HCT116 (cell line): ENCODE measurements at regions not wholly inside any gene's neighbourhood (a gene's known extent, or its start where the extent isn't known, plus 50 kb on each side); places are given as distances from the start of the nearest gene placed in this dataset.

Experiments used
- ATAC-seq: fragments of 200-7000 bp; cut with Tn5 transposase; 2 replicates; pipeline ENCODE4 v1.9.1; 2020; ENCODE audit warnings: mild to moderate bottlenecking, moderate library complexity
- BruUV-seq: library from RNA; stranded (reverse); fragments of 400-500 nt; replicated peaks from 2 replicates; lab custom pipeline; 2021; lab: Mats Ljungman, UMichigan
- CTCF ChIA-PET: fragments of 300-600 bp; sonication (Branson Sonifier 250); formaldehyde crosslinking; loops from one replicate; lab custom pipeline; 2021; ENCODE audit warnings: antibody characterized with exemption; lab: Charles Lee
- POLR2A ChIA-PET: fragments of 300-600, 350-600 bp; sonication (Branson Sonifier 250); formaldehyde crosslinking; loops from one replicate; lab custom pipeline; 2021; ENCODE audit warnings: antibody characterized with exemption; lab: Charles Lee
- RAD21 ChIA-PET, 2 experiments: fragments of 300-600 bp; sonication (Branson Sonifier 250); formaldehyde crosslinking; loops; one replicate each; lab custom pipeline; 2023; ENCODE audit warnings: low total read pairs in 2 of 2; ENCODE audit not compliant: uncharacterized antibody in 2 of 2, unreplicated experiment in 2 of 2, low non-redundant PET in 1 of 2; lab: Charles Lee
- DNase-seq: peaks from one replicate; pipeline ENCODE4 v3.0.0-alpha.2; 2010; ENCODE audit warnings: low read depth, low spot score
- H2AFZ ChIP-seq: fragments of 200-600 bp; shearing (Covaris generic), sonication (generic); 2 replicates; pipeline ENCODE4 v1.6.1; 2017; ENCODE audit warnings: low read depth, mixed run types, mixed read lengths, antibody characterized with exemption, low read length; ENCODE audit not compliant: poor library complexity, severe bottlenecking
- H3K27ac ChIP-seq: 2 replicates; pipeline ENCODE4 v1.5.1; 2012; ENCODE audit warnings: low read depth, low read length
- H3K27me3 ChIP-seq: fragments of 200-600 bp; sonication (generic); 2 replicates; pipeline ENCODE4 v1.6.1; 2016; ENCODE audit warnings: mixed run types, low read length, mixed read lengths; ENCODE audit not compliant: insufficient read depth
- H3K36me3 ChIP-seq, 2 experiments: fragments of 200-500 bp in 1 of 2; fragments of 200-600 bp in 1 of 2; sonication (Bioruptor generic) in 1 of 2; sonication (generic) in 1 of 2; 2 replicates each; pipeline versions ENCODE4 v1.5.1 to v1.6.1; 2014 to 2016; ENCODE audit warnings: low read length in 2 of 2, inconsistent platforms in 1 of 2, mixed read lengths in 1 of 2, mixed run types in 1 of 2; ENCODE audit not compliant: insufficient read depth in 2 of 2, control insufficient read depth in 1 of 2
- H3K4me1 ChIP-seq, 2 experiments: fragments of 200-600 bp in 1 of 2; sonication (generic) in 1 of 2; 2 replicates each; pipeline versions ENCODE4 v1.5.1 to v1.6.1; 2012 to 2017; ENCODE audit warnings: low read length in 2 of 2, inconsistent platforms in 1 of 2, mild to moderate bottlenecking in 1 of 2, mixed read lengths in 1 of 2, mixed run types in 1 of 2, moderate library complexity in 1 of 2; ENCODE audit not compliant: insufficient read depth in 2 of 2, control insufficient read depth in 1 of 2
- H3K4me2 ChIP-seq: fragments of 200-600 bp; sonication (generic); 2 replicates; pipeline ENCODE4 v1.6.1; 2017; ENCODE audit warnings: mixed run types, low read length, mixed read lengths
- H3K4me3 ChIP-seq, 2 experiments: fragments of 200-600 bp in 1 of 2; sonication (generic) in 1 of 2; replicated peaks in 1 of 2; 2 replicates each; pipeline ENCODE4 v1.5.1; 2011 to 2016; ENCODE audit warnings: low read length in 2 of 2, control low read depth in 1 of 2, low read depth in 1 of 2, mild to moderate bottlenecking in 1 of 2, mixed read lengths in 1 of 2, mixed run types in 1 of 2
- H3K79me2 ChIP-seq: fragments of 200-600 bp; sonication (generic); 2 replicates; pipeline ENCODE4 v1.6.1; 2017; ENCODE audit warnings: mild to moderate bottlenecking, mixed run types, low read length, moderate library complexity, mixed read lengths; ENCODE audit not compliant: insufficient read depth
- H3K9ac ChIP-seq: fragments of 200-600 bp; sonication (generic); 2 replicates; pipeline ENCODE4 v1.6.1; 2016; ENCODE audit warnings: low read length, mixed read lengths
- H3K9me2 ChIP-seq: fragments of 200-600 bp; sonication (generic), shearing (Covaris generic); 2 replicates; pipeline ENCODE4 v1.6.1; 2017; ENCODE audit warnings: mixed run types, mild to moderate bottlenecking, moderate library complexity; ENCODE audit not compliant: insufficient read depth
- H3K9me3 ChIP-seq, 2 experiments: fragments of 200-500 bp in 1 of 2; fragments of 200-600 bp in 1 of 2; sonication (Bioruptor generic) in 1 of 2; sonication (generic) in 1 of 2; 2 replicates each; pipeline ENCODE4 v1.6.1; 2014 to 2017; ENCODE audit warnings: low read length in 2 of 2, mixed read lengths in 2 of 2, inconsistent platforms in 1 of 2, low read depth in 1 of 2, mild to moderate bottlenecking in 1 of 2, mixed run types in 1 of 2, moderate library complexity in 1 of 2; ENCODE audit not compliant: control insufficient read depth in 1 of 2, insufficient read depth in 1 of 2
- H4K20me1 ChIP-seq: fragments of 200-600 bp; sonication (generic), shearing (Covaris generic); 2 replicates; pipeline ENCODE4 v1.6.1; 2017; ENCODE audit warnings: mixed run types, mild to moderate bottlenecking, moderate library complexity; ENCODE audit not compliant: insufficient read depth
- CBX3 ChIP-seq: IDR thresholded peaks from 2 replicates; pipeline ENCODE4 v1.6.1; 2012; ENCODE audit warnings: low read depth
- CEBPB ChIP-seq: IDR thresholded peaks from 2 replicates; pipeline ENCODE4 v1.6.1; 2012; ENCODE audit warnings: low read depth
- EGR1 ChIP-seq: IDR thresholded peaks from 2 replicates; pipeline ENCODE4 v1.6.1; 2012; ENCODE audit warnings: low read depth
- ELF1 ChIP-seq: IDR thresholded peaks from 2 replicates; pipeline ENCODE4 v1.6.1; 2012; ENCODE audit warnings: low read depth, borderline replicate concordance
- EZH2 ChIP-seq: fragments of 200-600 bp; sonication (generic); IDR thresholded peaks from 2 replicates; pipeline ENCODE4 v1.6.1; 2017; ENCODE audit warnings: antibody characterized with exemption, mixed run types
- EZH2phosphoT487 ChIP-seq: fragments of 200-600 bp; IDR thresholded peaks from 2 replicates; pipeline ENCODE4 v1.6.1; 2018; ENCODE audit warnings: antibody characterized with exemption, borderline replicate concordance
- FOSL1 ChIP-seq: IDR thresholded peaks from 2 replicates; pipeline ENCODE4 v1.6.1; 2012; ENCODE audit warnings: low read depth
- POLR2A ChIP-seq: IDR thresholded peaks from 2 replicates; pipeline ENCODE4 v1.7.0; 2011; ENCODE audit warnings: borderline replicate concordance; ENCODE audit not compliant: insufficient read depth, insufficient read length; ENCODE audit errors: extremely low read depth
- RAD21 ChIP-seq: IDR thresholded peaks from 2 replicates; pipeline ENCODE4 v1.6.1; 2012; ENCODE audit warnings: low read depth, mild to moderate bottlenecking
- SIN3A ChIP-seq: IDR thresholded peaks from 2 replicates; pipeline ENCODE4 v1.6.1; 2012; ENCODE audit warnings: low read depth
- SP1 ChIP-seq: IDR thresholded peaks from 2 replicates; pipeline ENCODE4 v1.6.1; 2012; ENCODE audit warnings: low read depth
- SRF ChIP-seq: IDR thresholded peaks from 2 replicates; pipeline ENCODE4 v1.6.1; 2012; ENCODE audit warnings: low read depth
- TCF7L2 ChIP-seq: IDR thresholded peaks from 2 replicates; pipeline ENCODE4 v1.7.0; 2011; ENCODE audit warnings: borderline replicate concordance, inconsistent platforms; ENCODE audit not compliant: insufficient read depth, insufficient read length; ENCODE audit errors: extremely low read depth
- YY1 ChIP-seq: IDR thresholded peaks from 2 replicates; pipeline ENCODE4 v1.6.1; 2011; ENCODE audit warnings: low read length, low read depth, moderate library complexity, mild to moderate bottlenecking; ENCODE audit not compliant: insufficient replicate concordance; ENCODE audit errors: extremely low read depth
- ZFX ChIP-seq: fragments of 450-650 bp; IDR thresholded peaks from 2 replicates; pipeline ENCODE4 v1.6.1; 2017
- ZNF274 ChIP-seq: fragments of 200-500 bp; sonication (Bioruptor generic); IDR thresholded peaks from 2 replicates; pipeline ENCODE4 v1.6.1; 2014; ENCODE audit warnings: mild to moderate bottlenecking, low read depth, low read length, inconsistent platforms
- intact Hi-C: fragments of 100-400 bp; cut with micrococcal nuclease; formaldehyde crosslinking; loops from 2 replicates; pipeline ENCODE4 v1.10.0; 2022
- TF ChIP-seq, protein P1 (sequence below): IDR thresholded peaks from 2 replicates; pipeline ENCODE4 v1.6.1; 2012
- TF ChIP-seq, protein P2 (sequence below): IDR thresholded peaks from 2 replicates; pipeline ENCODE4 v1.6.1; 2012; ENCODE audit warnings: low read depth

DNA sequence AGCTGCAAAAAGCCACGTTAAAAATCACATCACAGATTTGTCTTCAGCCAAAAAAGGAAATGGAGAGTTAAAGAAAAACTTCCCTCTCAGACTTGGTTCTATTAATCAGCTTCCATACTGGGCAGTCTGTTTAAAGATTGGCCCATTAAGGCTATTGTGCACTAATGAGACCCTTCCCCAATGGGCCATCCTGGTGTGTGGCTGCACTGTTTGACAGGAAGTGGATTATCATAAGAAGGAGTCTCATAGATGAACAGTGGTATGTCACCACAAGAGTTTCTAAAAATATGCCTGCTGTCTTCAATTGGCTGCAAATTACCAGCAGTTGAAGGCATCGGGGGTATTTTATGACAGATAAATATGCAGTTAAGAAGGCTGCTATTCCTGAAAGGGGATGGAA lies 247.6 kb upstream of the THSD7B start:
- RAD21 ChIA-PET: no interaction called here
- Histone ChIP-seq H3K9me3 (no peaks in the 10 kb centered on the region), H2AFZ (no peak overlapping the region), H4K20me1 (no peaks in the 10 kb centered on the region), H3K9ac (no peak overlapping the region), H3K79me2 (no peaks in the 10 kb centered on the region), H3K36me3 (no peaks in the 10 kb centered on the region), H3K4me3 (no peak overlapping the region), H3K27me3 (peaks cover 53% of the 10 kb centered on the region), H3K9me2 (no peaks in the 10 kb centered on the region), H3K27ac (no peak overlapping the region), H3K4me1 (no peaks in the 10 kb centered on the region), H3K4me2 (no peak overlapping the region)
- DNase-seq (no peak), ATAC-seq (no peak)
- TF ChIP-seq EGR1: no peak
- no peak for TF ChIP-seq ZNF274
- TF ChIP-seq SP1: no peak
- no peak for TF ChIP-seq CBX3
- no peak for TF ChIP-seq YY1
- TF ChIP-seq, protein P1, sequence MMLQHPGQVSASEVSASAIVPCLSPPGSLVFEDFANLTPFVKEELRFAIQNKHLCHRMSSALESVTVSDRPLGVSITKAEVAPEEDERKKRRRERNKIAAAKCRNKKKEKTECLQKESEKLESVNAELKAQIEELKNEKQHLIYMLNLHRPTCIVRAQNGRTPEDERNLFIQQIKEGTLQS: no peak
- TF ChIP-seq TCF7L2: no peak
- no peak for TF ChIP-seq FOSL1
- TF ChIP-seq EZH2: no peak
- no peak for TF ChIP-seq CEBPB
- no peak for TF ChIP-seq SRF
- no peak for TF ChIP-seq SIN3A
- no peak for TF ChIP-seq POLR2A
- no peak for TF ChIP-seq EZH2phosphoT487
- TF ChIP-seq RAD21: no peak
- no peak for TF ChIP-seq ELF1
- TF ChIP-seq, protein P2, sequence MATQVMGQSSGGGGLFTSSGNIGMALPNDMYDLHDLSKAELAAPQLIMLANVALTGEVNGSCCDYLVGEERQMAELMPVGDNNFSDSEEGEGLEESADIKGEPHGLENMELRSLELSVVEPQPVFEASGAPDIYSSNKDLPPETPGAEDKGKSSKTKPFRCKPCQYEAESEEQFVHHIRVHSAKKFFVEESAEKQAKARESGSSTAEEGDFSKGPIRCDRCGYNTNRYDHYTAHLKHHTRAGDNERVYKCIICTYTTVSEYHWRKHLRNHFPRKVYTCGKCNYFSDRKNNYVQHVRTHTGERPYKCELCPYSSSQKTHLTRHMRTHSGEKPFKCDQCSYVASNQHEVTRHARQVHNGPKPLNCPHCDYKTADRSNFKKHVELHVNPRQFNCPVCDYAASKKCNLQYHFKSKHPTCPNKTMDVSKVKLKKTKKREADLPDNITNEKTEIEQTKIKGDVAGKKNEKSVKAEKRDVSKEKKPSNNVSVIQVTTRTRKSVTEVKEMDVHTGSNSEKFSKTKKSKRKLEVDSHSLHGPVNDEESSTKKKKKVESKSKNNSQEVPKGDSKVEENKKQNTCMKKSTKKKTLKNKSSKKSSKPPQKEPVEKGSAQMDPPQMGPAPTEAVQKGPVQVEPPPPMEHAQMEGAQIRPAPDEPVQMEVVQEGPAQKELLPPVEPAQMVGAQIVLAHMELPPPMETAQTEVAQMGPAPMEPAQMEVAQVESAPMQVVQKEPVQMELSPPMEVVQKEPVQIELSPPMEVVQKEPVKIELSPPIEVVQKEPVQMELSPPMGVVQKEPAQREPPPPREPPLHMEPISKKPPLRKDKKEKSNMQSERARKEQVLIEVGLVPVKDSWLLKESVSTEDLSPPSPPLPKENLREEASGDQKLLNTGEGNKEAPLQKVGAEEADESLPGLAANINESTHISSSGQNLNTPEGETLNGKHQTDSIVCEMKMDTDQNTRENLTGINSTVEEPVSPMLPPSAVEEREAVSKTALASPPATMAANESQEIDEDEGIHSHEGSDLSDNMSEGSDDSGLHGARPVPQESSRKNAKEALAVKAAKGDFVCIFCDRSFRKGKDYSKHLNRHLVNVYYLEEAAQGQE: no peak
- TF ChIP-seq ZFX: no peak
- POLR2A ChIA-PET: no interaction called here
- CTCF ChIA-PET: no interaction called here
- BruUV-seq: no TSS peak
- intact Hi-C loops: no loop called here
